ENCODE measurements at regions not wholly inside any gene's neighbourhood (a gene's known extent, or its start where the extent isn't known, plus 50 kb on each side); places are given as distances from the start of the nearest gene placed in this dataset.

GRCh38 chr1:79741720-79742421 lies 735.3 kb upstream of the ADGRL4 start:
- TF ChIP-seq EGR1 (IDR thresholded peaks at IDR 0.05) (no peak), NFIC (IDR thresholded peaks at IDR 0.05) (no peak), TEAD4 (IDR thresholded peaks at IDR 0.05) (no peak), TAF1 (IDR thresholded peaks at IDR 0.05; ENCODE audit: low read depth) (no peak), YY1 (IDR thresholded peaks at IDR 0.05; ENCODE audit: low read depth) (no peak), RAD21 (IDR thresholded peaks at IDR 0.05; ENCODE audit: low read depth) (no peak), CEBPB (IDR thresholded peaks at IDR 0.05) (no peak), ZBTB7A (IDR thresholded peaks at IDR 0.05; ENCODE audit: low read depth) (no peak), CREB1 (IDR thresholded peaks at IDR 0.05; ENCODE audit: low read depth) (no peak), USF1 (IDR thresholded peaks at IDR 0.05) (no peak), EP300 (IDR thresholded peaks at IDR 0.05; ENCODE audit: borderline replicate concordance) (no peak), FOXM1 (IDR thresholded peaks at IDR 0.05; ENCODE audit: borderline replicate concordance, low read depth) (no peak), TCF12 (IDR thresholded peaks at IDR 0.05; ENCODE audit: low read depth) (no peak)
- TF ChIP-seq, protein P1, sequence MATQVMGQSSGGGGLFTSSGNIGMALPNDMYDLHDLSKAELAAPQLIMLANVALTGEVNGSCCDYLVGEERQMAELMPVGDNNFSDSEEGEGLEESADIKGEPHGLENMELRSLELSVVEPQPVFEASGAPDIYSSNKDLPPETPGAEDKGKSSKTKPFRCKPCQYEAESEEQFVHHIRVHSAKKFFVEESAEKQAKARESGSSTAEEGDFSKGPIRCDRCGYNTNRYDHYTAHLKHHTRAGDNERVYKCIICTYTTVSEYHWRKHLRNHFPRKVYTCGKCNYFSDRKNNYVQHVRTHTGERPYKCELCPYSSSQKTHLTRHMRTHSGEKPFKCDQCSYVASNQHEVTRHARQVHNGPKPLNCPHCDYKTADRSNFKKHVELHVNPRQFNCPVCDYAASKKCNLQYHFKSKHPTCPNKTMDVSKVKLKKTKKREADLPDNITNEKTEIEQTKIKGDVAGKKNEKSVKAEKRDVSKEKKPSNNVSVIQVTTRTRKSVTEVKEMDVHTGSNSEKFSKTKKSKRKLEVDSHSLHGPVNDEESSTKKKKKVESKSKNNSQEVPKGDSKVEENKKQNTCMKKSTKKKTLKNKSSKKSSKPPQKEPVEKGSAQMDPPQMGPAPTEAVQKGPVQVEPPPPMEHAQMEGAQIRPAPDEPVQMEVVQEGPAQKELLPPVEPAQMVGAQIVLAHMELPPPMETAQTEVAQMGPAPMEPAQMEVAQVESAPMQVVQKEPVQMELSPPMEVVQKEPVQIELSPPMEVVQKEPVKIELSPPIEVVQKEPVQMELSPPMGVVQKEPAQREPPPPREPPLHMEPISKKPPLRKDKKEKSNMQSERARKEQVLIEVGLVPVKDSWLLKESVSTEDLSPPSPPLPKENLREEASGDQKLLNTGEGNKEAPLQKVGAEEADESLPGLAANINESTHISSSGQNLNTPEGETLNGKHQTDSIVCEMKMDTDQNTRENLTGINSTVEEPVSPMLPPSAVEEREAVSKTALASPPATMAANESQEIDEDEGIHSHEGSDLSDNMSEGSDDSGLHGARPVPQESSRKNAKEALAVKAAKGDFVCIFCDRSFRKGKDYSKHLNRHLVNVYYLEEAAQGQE (IDR thresholded peaks at IDR 0.05; ENCODE audit: low read depth) = no peak
- TF ChIP-seq, protein P2, sequence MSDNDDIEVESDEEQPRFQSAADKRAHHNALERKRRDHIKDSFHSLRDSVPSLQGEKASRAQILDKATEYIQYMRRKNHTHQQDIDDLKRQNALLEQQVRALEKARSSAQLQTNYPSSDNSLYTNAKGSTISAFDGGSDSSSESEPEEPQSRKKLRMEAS (IDR thresholded peaks at IDR 0.05) = no peak

DNA sequence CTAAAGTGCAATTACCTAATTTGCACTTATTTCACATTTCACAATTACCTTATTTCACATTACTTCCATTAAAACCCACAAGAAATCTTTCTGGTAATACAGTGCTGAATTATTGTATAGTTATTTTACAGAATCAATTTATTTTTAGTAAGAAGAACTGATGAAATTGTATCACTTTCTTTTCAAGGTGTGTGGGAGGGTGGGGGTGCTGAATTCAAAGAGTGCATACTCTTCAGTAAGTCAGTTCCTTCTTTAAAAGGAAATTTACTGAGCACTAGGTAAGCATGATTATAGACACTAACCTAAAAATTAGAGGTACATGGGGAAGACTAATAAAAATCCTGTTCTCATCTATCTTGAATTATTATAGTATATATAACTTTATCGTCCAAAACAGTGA lies 731.6 kb upstream of the ADGRL4 start:
- TF ChIP-seq, protein P1 (IDR thresholded peaks at IDR 0.05; ENCODE audit: low read depth) = no peak
- TF ChIP-seq CREB1 (IDR thresholded peaks at IDR 0.05; ENCODE audit: low read depth) (no peak), EGR1 (IDR thresholded peaks at IDR 0.05) (no peak), TAF1 (IDR thresholded peaks at IDR 0.05; ENCODE audit: low read depth) (no peak), TCF12 (IDR thresholded peaks at IDR 0.05; ENCODE audit: low read depth) (no peak), TEAD4 (IDR thresholded peaks at IDR 0.05) (no peak), RAD21 (IDR thresholded peaks at IDR 0.05; ENCODE audit: low read depth) (no peak), CEBPB (IDR thresholded peaks at IDR 0.05) (no peak), ZBTB7A (IDR thresholded peaks at IDR 0.05; ENCODE audit: low read depth) (no peak), USF1 (IDR thresholded peaks at IDR 0.05) (no peak), NFIC (IDR thresholded peaks at IDR 0.05) (no peak)

DNA sequence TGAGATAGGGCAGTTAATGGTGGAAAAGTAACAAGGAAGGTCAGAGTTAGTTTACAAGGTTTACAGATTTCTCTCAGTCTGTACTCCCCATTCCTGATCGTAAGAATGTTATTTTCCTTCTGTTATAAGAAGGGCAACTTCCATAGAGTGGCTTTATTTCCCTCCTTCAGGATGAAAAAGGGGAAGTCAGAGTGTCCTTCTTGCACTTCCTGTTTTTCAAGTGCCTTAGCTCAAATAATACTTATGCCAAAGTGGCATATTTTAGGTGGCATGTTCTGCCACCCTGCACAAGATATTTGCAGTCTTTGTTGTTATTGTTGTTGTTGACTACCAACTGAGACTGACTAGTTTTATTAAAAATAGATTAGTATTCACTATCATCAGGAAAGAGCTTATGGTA lies 730.7 kb upstream of the ADGRL4 start:
- no peak for TF ChIP-seq NFIC (IDR thresholded peaks at IDR 0.05)
- no peak for TF ChIP-seq USF1 (IDR thresholded peaks at IDR 0.05)

DNA sequence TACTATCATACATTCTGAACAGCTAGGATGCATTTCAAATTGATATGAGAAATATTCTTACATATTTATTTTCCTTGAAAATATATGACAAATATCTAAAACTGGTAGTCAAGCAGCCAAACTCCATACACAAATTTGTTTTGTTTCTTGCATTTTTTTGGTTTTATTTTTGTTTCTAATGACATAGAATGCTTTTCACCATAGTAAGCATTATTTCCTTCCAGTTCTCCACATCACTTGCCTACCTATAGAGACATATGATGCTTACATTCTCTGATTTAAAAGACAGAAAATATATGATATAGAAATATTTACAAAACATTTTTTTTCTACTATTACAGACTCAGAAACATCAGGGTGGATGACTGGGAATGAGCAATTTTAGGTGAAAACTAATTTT lies 726.4 kb upstream of the ADGRL4 start:
- TF ChIP-seq FOXM1 (IDR thresholded peaks at IDR 0.05; ENCODE audit: borderline replicate concordance, low read depth) = no peak
- no peak for TF ChIP-seq YY1 (IDR thresholded peaks at IDR 0.05; ENCODE audit: low read depth)
- TF ChIP-seq TAF1 (IDR thresholded peaks at IDR 0.05; ENCODE audit: low read depth) = no peak
- TF ChIP-seq, protein P2 (IDR thresholded peaks at IDR 0.05) = no peak
- no peak for TF ChIP-seq ZBTB7A (IDR thresholded peaks at IDR 0.05; ENCODE audit: low read depth)
- TF ChIP-seq CEBPB (IDR thresholded peaks at IDR 0.05) = no peak
- no peak for TF ChIP-seq RAD21 (IDR thresholded peaks at IDR 0.05; ENCODE audit: low read depth)
- TF ChIP-seq EGR1 (IDR thresholded peaks at IDR 0.05) = no peak
- TF ChIP-seq CREB1 (IDR thresholded peaks at IDR 0.05; ENCODE audit: low read depth) = no peak
- TF ChIP-seq, protein P1 (IDR thresholded peaks at IDR 0.05; ENCODE audit: low read depth) = no peak
